H54 (cell line): ENCODE measurements at regions not wholly inside any gene's neighbourhood (a gene's known extent, or its start where the extent isn't known, plus 50 kb on each side); places are given as distances from the start of the nearest gene placed in this dataset.

Experiments used
- DNase-seq: peaks from one replicate; pipeline ENCODE4 v3.0.0; 2011; ENCODE audit warnings: low spot score, mixed read lengths; ENCODE audit not compliant: insufficient read length
- FAIRE-seq: peaks from 3 replicates; lab custom pipeline; 2011; peaks lifted over from hg19 to GRCh38; lab: Jason Lieb, UNC
- POLR2A ChIP-seq: IDR thresholded peaks from 2 replicates; pipeline ENCODE4 v1.6.1; 2011; ENCODE audit warnings: low read depth, mild to moderate bottlenecking, low read length

DNA sequence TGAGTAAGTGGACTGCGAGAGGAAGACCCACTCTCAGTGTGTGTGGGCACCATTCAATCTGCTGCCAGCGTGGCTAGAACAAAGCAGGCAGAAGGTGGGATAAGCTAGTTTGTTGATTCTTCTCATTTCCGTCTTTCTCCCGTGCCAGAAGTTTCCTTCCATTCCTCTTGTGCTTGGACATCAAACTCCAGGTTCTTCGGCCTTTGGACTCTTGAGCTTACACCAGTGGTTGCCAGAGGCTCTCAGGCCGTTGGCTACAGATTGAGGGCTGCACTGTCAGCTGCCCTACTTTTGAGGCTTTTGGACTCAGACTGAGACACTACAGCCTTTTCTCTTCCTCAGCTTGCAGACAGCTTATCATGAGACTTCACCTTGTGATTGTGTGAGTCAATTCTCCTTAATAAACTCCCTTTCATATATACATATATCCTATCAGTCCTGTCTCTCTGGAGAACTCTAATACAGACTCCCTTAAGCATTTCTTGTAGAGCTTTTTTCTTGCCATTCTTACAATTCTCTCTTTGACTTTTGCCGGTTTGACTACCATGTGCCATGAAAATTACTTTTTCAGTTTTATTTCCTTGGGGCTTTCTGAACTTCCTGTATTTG, 494.9 kb downstream of the PRR16 start:
- no peak for TF ChIP-seq POLR2A
- FAIRE-seq: no peak
- DNase-seq: no peak

DNA sequence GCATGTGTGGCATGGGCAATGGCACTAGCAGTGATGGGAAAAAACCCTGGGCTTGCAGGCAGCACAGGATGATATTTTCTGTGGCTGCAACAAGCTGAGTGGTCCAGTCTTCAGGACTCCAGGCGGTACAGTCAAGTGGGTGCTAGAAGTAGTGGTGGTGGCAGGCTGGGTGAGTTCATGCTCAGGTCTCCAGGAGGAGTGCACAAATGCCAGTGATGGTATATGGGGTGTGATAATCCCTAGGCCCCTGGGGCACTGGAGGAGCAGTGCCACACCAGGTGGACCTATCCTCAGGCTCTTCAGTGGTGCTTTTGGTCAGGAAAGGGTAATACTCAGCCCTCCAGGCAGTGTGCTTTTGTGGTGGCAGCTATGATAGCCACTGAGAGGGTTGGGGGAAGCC, 496.4 kb downstream of the PRR16 start:
- DNase-seq (no peak), FAIRE-seq (no peak)
- no peak for TF ChIP-seq POLR2A

DNA sequence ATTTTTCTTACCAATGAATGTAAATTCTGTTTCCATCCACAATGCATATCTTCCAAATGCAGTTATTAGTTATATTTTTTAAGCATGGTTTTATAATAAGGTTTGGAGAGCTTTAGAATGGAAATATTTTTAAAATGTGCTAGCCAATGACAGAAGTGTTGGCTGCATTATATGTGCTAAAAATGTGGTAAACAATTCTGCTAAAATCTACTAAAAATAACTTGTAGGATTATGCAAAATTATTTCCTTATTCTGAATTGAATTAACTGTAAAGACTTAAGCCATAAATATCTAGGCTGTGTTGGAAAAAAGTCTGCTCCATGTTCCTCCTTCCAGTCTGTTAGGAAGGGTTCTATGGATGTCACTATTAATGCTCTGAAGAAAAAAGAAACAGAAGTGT, 503.3 kb downstream of the PRR16 start:
- DNase-seq (no peak), FAIRE-seq (no peak)
- no peak for TF ChIP-seq POLR2A

DNA sequence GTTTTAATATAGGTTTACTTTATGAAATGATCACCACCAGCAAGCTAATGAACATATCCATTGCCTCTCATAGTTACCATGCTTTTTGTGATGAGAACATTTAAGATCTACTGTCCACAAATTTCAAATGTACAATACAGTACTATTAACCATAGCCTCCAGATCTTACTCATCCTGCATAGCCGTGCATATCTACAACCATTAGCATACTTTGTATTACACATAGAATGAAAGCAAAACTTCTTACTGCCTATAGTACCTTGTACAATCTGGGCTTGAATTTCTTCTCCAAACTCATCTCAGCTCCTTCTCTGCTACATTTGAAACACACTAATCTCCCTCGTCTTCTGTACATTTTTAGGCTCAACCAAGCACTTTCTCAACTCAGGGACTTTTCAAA, 510.6 kb downstream of the PRR16 start:
- DNase-seq (no peak), FAIRE-seq (no peak)

DNA sequence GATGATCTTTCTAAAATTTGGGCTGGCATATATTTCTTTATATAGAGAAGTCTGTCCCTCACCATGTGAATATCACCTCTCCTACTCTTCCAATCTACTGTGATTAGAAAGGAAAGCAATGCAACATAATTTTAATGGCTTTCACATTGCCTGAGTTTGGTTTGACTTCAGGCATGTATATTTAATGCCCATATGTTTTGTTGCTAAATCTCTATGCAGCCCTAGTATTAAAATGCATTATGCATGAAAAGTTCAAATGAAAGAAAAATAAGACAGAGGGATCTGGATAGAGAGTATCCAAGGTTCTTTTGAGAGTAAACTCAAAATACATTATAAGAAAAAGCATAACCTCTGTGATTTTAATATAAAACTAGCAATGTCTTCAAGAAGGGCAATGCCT, 518.3 kb downstream of the PRR16 start:
- no peak for FAIRE-seq
- DNase-seq: no peak
- no peak for TF ChIP-seq POLR2A

More for the DNA sequence above, 510.6 kb downstream of the PRR16 start:
- TF ChIP-seq POLR2A: no peak

DNA sequence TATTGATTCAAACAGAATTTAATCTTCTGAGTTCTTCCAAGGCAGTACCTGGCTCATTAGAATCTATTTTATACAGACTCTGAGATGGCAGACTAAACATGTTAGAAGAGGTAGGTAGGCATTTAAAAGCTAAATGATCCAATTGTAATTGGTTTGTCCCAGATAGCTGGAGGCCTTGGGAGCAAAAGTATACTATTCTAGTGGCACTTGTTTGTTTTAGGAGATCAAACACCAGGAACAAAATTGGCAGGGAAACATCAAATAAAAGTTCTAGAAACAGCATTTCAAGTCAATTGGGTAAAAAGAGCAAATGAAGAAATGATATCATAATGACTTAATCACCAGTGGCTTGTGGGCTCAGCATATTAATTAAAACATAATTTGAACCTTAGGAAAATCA, 521.4 kb downstream of the PRR16 start:
- FAIRE-seq: no peak
- TF ChIP-seq POLR2A: no peak
- no peak for DNase-seq

DNA sequence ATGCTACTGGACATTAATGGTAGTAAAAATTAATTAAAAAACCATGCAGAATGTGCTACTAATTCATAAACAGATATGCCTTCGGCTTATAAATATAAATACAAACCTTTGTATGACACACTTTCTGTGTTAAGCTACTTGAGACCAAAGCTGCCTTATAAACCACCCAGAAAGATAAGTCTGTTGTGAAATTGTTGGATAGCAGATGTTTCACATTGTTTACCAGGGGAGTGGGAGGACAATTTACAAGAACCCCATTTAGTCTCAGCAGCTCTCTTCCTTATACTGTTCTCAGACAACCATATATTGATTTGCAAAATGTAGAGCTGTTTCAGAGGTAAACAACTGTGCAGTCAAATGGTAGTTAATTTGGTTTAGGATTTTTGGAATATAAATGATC, 524.4 kb downstream of the PRR16 start:
- DNase-seq (no peak), FAIRE-seq (no peak)
- TF ChIP-seq POLR2A: no peak

DNA sequence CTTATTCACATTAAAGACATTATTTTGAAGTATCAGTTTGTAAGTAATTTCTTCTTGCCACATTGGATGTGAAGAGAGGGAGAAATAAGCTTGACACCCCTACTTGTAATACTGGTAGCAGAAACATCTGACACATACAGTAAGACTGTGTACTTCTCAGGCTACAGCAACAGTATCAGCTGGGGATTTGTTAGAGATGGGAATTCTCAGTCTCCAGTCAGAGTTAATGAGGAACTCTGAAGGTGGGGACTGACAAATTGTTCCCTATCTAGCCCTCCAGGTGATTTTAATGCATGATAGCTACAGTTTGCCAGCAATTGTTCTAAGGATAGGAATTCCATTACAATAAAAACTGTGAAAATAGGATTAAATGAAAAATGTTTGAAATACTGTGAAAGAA, 524.8 kb downstream of the PRR16 start:
- DNase-seq (no peak), FAIRE-seq (no peak)
- no peak for TF ChIP-seq POLR2A

DNA sequence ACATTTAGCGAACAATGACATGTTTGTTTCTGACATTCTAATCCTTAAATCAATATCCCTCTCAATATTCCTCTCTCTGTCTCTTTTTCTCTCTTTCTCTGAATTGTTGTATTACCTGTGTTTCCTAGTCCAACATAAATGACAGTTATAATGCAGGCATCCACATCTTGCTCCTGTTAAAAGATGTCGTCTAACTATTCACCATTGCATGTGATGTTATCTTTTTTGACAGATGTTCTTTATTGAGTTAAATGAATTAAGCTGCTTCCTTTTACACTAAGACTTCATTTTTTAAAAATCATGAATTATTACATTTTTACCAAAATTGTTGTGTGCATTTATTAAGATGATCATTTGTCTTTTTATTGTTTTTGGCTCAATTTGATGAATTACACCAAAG, 527.5 kb downstream of the PRR16 start:
- FAIRE-seq: no peak
- no peak for TF ChIP-seq POLR2A
- DNase-seq: no peak

DNA sequence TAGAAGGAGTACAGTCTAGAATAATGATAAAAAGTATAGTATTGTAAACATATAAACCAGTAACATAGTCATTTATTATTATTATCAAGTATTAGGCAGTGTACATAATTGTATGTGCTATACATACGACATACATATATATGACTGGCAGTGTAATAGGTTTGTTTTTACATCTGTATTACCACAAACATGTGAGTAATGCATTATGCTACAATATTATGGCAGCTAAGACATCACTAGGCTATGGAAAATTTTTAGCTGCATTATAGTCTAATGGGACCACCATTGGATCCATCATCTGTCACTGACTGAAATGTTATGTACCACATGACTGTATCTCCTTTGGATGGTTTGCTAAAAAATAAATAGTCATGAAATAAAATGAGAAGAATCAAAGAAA, 530.0 kb downstream of the PRR16 start:
- FAIRE-seq: no peak
- no peak for TF ChIP-seq POLR2A
- no peak for DNase-seq

DNA sequence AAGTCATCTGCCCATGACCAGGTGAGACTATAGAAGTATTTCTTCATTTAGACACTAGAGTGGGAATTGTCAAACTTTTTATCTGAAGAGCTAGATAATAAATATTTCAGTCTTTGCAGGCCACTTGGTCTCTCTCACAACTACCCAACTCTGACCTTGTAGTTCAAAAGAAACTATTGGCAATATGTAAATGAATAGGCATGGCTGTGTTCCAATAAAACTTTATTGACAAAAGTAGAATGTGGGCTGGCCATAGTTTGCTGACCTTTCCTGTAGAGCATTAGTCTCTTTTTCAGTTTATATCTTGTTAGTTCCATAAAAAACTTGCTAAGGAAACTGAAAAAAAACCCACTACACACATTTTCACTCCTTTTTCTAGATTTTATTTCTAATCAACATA, 535.5 kb downstream of the PRR16 start:
- FAIRE-seq (no peak), DNase-seq (no peak)

DNA sequence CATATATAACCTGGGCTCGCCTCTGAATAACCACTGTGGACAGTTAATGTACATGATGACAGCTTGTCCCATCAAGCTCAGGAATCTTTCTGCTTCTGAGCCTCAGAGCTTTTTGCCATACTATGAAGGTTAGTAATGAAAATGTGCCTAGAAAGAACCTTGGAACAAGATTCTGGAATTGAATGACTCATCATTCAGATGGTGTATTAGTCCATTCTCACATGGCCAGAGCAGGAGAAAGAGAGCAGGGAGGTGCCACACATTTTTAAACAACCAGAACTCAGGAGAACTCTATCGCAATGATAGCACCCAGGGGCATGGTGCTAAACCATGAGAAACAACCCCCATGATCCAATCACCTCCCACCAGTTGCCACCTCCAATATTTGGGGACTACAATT, 542.1 kb downstream of the PRR16 start:
- no peak for TF ChIP-seq POLR2A
- FAIRE-seq (no peak), DNase-seq (no peak)

More for the DNA sequence above, 535.5 kb downstream of the PRR16 start:
- no peak for TF ChIP-seq POLR2A

DNA sequence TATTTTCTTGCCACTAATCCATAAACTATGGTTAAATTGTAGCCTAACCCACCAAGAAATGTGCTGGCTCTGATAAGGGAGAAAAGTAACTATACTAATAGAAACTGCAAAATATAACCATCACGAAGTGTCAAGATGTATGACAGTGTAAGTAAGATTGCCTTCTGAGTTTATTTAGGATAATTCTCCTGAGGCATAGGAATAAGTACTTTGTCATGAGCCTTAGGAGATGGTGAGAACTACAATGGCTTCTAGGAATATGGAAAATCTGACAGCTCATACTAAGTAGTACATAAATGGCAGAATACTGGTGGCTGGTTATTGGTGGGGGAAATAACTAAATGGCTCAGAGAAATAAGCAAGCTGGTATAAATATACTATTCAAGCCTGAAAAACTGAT, 543.9 kb downstream of the PRR16 start:
- FAIRE-seq (no peak), DNase-seq (no peak)
- no peak for TF ChIP-seq POLR2A

DNA sequence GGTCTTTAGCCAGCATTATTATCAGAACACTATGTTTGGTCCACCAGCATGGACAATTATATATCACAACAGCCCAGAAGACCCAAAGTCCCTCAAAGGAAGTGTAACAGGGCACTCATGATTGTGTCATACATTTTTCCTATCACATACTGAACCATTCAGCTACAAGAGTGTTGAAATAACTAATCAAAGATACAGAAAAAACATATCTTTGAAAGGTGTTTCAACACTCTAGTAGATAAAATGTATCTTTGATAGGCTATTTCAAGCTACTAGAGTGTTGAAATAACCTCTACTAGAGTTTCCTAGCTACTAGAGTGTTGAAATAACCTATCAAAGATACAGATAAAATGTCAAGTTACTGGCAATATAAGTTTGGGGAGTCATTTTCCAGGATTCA, 545.0 kb downstream of the PRR16 start:
- FAIRE-seq (no peak), DNase-seq (no peak)
- TF ChIP-seq POLR2A: no peak

DNA sequence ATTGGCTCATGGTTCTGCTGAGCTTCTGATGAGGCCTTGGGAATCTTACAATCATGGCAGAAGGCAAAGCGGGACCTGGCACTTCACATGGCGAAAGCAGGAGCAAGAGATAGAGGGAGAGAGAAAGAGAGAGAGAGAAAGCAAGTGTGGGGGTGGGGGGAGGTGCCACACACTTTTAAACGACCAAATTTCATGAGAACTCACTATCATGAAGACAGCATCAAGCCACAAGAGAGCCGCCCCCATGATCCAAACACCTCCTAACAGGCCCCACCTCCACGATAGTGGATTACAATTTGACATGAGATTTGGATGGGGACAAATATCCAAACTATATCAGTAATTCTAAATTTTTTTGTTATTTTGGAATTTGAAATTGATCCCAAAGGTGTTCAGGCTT, 553.9 kb downstream of the PRR16 start:
- FAIRE-seq (no peak), DNase-seq (no peak)
- no peak for TF ChIP-seq POLR2A

DNA sequence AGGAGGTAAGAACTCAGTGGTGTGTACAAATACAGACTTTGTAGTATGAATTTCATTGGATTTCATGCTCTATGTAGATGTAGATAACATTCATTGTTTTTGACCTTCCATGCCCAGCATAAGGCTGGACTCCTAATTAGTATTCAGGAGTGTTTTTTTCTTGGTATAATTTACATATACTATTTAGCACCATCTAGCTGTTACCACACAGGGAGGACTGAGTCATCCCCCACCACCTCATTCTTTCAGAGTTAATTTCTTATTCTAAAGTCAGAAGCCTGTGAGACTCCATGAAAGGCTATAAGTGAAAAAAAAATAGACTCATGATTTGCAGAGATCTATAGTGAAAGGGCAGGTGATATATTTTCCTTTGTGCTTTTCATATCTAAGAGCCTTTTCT, 555.0 kb downstream of the PRR16 start:
- no peak for TF ChIP-seq POLR2A
- FAIRE-seq (no peak), DNase-seq (no peak)

DNA sequence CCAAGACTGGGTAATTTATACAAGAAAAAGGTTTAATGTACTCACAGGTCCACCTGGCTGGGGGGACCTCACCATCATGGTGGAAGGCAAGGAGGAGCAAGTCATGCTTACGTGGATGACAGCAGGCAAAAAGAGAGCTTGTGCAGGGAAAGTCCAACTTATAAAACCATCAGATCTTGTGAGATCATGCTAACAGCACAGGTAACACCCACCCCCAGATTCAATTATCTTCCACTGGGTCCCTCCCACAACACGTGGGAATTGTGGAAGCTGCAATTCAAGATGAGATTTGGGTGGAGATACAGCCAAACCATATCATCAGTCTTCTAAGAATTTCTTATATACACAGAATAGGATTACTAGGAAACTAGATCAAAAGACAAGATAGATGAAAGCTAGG, 555.6 kb downstream of the PRR16 start:
- no peak for DNase-seq
- FAIRE-seq: no peak
- TF ChIP-seq POLR2A: no peak
